ENCODE measurements at regions not wholly inside any gene's neighbourhood (a gene's known extent, or its start where the extent isn't known, plus 50 kb on each side); places are given as distances from the start of the nearest gene placed in this dataset.

- no peaks in the 10 kb centered on the region for H3K36me3 ChIP-seq
- intact Hi-C loops (cut with DNase I) = no loop called here
- no peak for TF ChIP-seq CTCF (IDR thresholded peaks at IDR 0.05)
- H3K4me3 ChIP-seq = no peak overlapping the region
- no peaks in the 10 kb centered on the region for H3K9me3 ChIP-seq
- H3K27me3 ChIP-seq = no peaks in the 10 kb centered on the region
- WGBS, 2 donors = 40 to 48% methylated on average over 5 of the region's 5 CpGs
- FAIRE-seq = no peak
- ATAC-seq = no peak
- H3K4me1 ChIP-seq = no peaks in the 10 kb centered on the region
- no peak for DNase-seq
- H3K27ac ChIP-seq = no peak overlapping the region
Observed at GRCh38 chr20:63125581-63125837, 90.4 kb downstream of the YTHDF1 start.

GRCh38 chr20:63124782-63125580 lies 91.0 kb downstream of the YTHDF1 start:
- no peak for FAIRE-seq

GRCh38 chr20:63124092-63124781 lies 91.7 kb downstream of the YTHDF1 start:
- no peak overlapping the region for H3K4me3 ChIP-seq
- no peak for FAIRE-seq
- intact Hi-C loops (cut with DNase I) = no loop called here
- no peak for TF ChIP-seq CTCF (IDR thresholded peaks at IDR 0.05)
- H3K27ac ChIP-seq = no peak overlapping the region
- no peaks in the 10 kb centered on the region for H3K9me3 ChIP-seq
- H3K27me3 ChIP-seq = no peaks in the 10 kb centered on the region
- no peaks in the 10 kb centered on the region for H3K36me3 ChIP-seq
- ATAC-seq = no peak
- peak in 1 of 6 donors; percentile 48 for DNase-seq
- no peaks in the 10 kb centered on the region for H3K4me1 ChIP-seq
- WGBS, 2 donors = 59 to 70% methylated on average over 19 of the region's 19 CpGs

More at GRCh38 chr20:63124782-63125580, 91.0 kb downstream of the YTHDF1 start:
- ATAC-seq (no peak), DNase-seq (peak in 1 of 6 donors; percentile 42)
- 47 to 57% methylated on average over 23 of the region's 23 CpGs for WGBS, 2 donors
- no peak for TF ChIP-seq CTCF (IDR thresholded peaks at IDR 0.05)
- H3K36me3 ChIP-seq = no peaks in the 10 kb centered on the region
- no peaks in the 10 kb centered on the region for H3K27me3 ChIP-seq
- intact Hi-C loops (cut with DNase I) = no loop called here
- H3K27ac ChIP-seq = no peak overlapping the region
- no peaks in the 10 kb centered on the region for H3K4me1 ChIP-seq
- no peaks in the 10 kb centered on the region for H3K9me3 ChIP-seq
- H3K4me3 ChIP-seq = no peak overlapping the region

GRCh38 chr20:63123331-63123741 lies 92.6 kb downstream of the YTHDF1 start:
- no peak for TF ChIP-seq CTCF (IDR thresholded peaks at IDR 0.05)
- Histone ChIP-seq H3K4me3 (no peak overlapping the region), H3K36me3 (no peaks in the 10 kb centered on the region), H3K9me3 (no peaks in the 10 kb centered on the region), H3K27ac (no peak overlapping the region), H3K27me3 (no peaks in the 10 kb centered on the region), H3K4me1 (no peaks in the 10 kb centered on the region)
- no peak for ATAC-seq
- FAIRE-seq = no peak
- intact Hi-C loops (cut with DNase I) = no loop called here
- peak in 2 of 6 donors; percentile 7 to 24 for DNase-seq
- 62 to 66% methylated on average over 21 of the region's 21 CpGs for WGBS, 2 donors

- H3K9me3 ChIP-seq = no peaks in the 10 kb centered on the region
- no peak for ATAC-seq
- no peak for FAIRE-seq
- no peaks in the 10 kb centered on the region for H3K4me1 ChIP-seq
- DNase-seq = peak in 1 of 6 donors; percentile 3
- H3K36me3 ChIP-seq = no peaks in the 10 kb centered on the region
- no peak overlapping the region for H3K27ac ChIP-seq
- H3K4me3 ChIP-seq = no peak overlapping the region
- TF ChIP-seq CTCF (IDR thresholded peaks at IDR 0.05) = no peak
- WGBS, 2 donors = 45 to 48% methylated on average over 7 of the region's 7 CpGs
- intact Hi-C loops (cut with DNase I) = no loop called here
- H3K27me3 ChIP-seq = no peaks in the 10 kb centered on the region
Observed at GRCh38 chr20:63122626-63123025, 93.3 kb downstream of the YTHDF1 start.

Data from pancreas (tissue), 10 donors.